ENCODE measurements at regions not wholly inside any gene's neighbourhood (a gene's known extent, or its start where the extent isn't known, plus 50 kb on each side); places are given as distances from the start of the nearest gene placed in this dataset.

GRCh38 chr10:5297466-5297865 is 67.3 kb upstream of the UCN3 start:
- H3K9me3 Mint-ChIP-seq, result no peaks in the 10 kb centered on the region
- DNase-seq, result no peak
- Histone ChIP-seq H3K9me3 (ENCODE audit: control insufficient read depth, low read length) (no peaks in the 10 kb centered on the region), H3K4me3 (ENCODE audit: low read length) (no peak overlapping the region), H3K36me3 (ENCODE audit: control insufficient read depth, insufficient read depth, low read length) (no peaks in the 10 kb centered on the region), H3K27me3 (ENCODE audit: control insufficient read depth, insufficient read depth, low read length, poor library complexity, severe bottlenecking) (no peaks in the 10 kb centered on the region), H3K9ac (ENCODE audit: extremely low read depth, low read length, poor library complexity, severe bottlenecking) (no peak overlapping the region), H3K4me1 (ENCODE audit: control insufficient read depth, insufficient read depth, low read length) (no peaks in the 10 kb centered on the region), H3K27ac (ENCODE audit: low read depth, low read length) (no peak overlapping the region)
- peaks cover 5% of the 10 kb centered on the region for H3K27me3 Mint-ChIP-seq (ENCODE audit: insufficient read depth)
- TF ChIP-seq CTCF (conservative IDR thresholded peaks at IDR 0.05), result no peak
- no peak overlapping the region for H3K27ac Mint-ChIP-seq
- H3K36me3 Mint-ChIP-seq (ENCODE audit: low read depth), result no peaks in the 10 kb centered on the region
- no peak overlapping the region for H3K4me3 Mint-ChIP-seq
- WGBS, 2 experiments (ENCODE audit: insufficient coverage in 1 of 2, insufficient read length in 1 of 2), result 92 to 100% methylated on average over 2 to 3 of the region's 3 CpGs
- H3K4me1 Mint-ChIP-seq, result peaks cover 3% of the 10 kb centered on the region

- Histone ChIP-seq H3K4me1 (ENCODE audit: control insufficient read depth, insufficient read depth, low read length) (no peaks in the 10 kb centered on the region), H3K9ac (ENCODE audit: extremely low read depth, low read length, poor library complexity, severe bottlenecking) (no peak overlapping the region), H3K4me3 (ENCODE audit: low read length) (no peak overlapping the region), H3K9me3 (ENCODE audit: control insufficient read depth, low read length) (no peaks in the 10 kb centered on the region), H3K27ac (ENCODE audit: low read depth, low read length) (no peak overlapping the region), H3K36me3 (ENCODE audit: control insufficient read depth, insufficient read depth, low read length) (no peaks in the 10 kb centered on the region), H3K27me3 (ENCODE audit: control insufficient read depth, insufficient read depth, low read length, poor library complexity, severe bottlenecking) (no peaks in the 10 kb centered on the region)
- Mint-ChIP-seq H3K9me3 (no peaks in the 10 kb centered on the region), H3K4me3 (no peak overlapping the region), H3K27ac (no peak overlapping the region), H3K4me1 (peaks cover 2% of the 10 kb centered on the region), H3K27me3 (ENCODE audit: insufficient read depth) (peaks cover 5% of the 10 kb centered on the region), H3K36me3 (ENCODE audit: low read depth) (no peaks in the 10 kb centered on the region)
- DNase-seq, result no peak
- WGBS, 2 experiments (ENCODE audit: insufficient coverage in 1 of 2, insufficient read length in 1 of 2), result 92 to 96% methylated on average over 4 of the region's 4 CpGs
- no peak for TF ChIP-seq CTCF (conservative IDR thresholded peaks at IDR 0.05)
Observed at GRCh38 chr10:5297996-5298395, 66.8 kb upstream of the UCN3 start.

- Histone ChIP-seq H3K4me3 (ENCODE audit: low read length) (no peak overlapping the region), H3K9ac (ENCODE audit: extremely low read depth, low read length, poor library complexity, severe bottlenecking) (no peak overlapping the region), H3K36me3 (ENCODE audit: control insufficient read depth, insufficient read depth, low read length) (no peaks in the 10 kb centered on the region), H3K27me3 (ENCODE audit: control insufficient read depth, insufficient read depth, low read length, poor library complexity, severe bottlenecking) (no peaks in the 10 kb centered on the region), H3K27ac (ENCODE audit: low read depth, low read length) (no peak overlapping the region), H3K9me3 (ENCODE audit: control insufficient read depth, low read length) (no peaks in the 10 kb centered on the region), H3K4me1 (ENCODE audit: control insufficient read depth, insufficient read depth, low read length) (no peaks in the 10 kb centered on the region)
- Mint-ChIP-seq H3K27me3 (ENCODE audit: insufficient read depth) (peaks cover 5% of the 10 kb centered on the region), H3K4me3 (no peak overlapping the region), H3K36me3 (ENCODE audit: low read depth) (no peaks in the 10 kb centered on the region), H3K27ac (no peak overlapping the region), H3K9me3 (peaks cover 12% of the 10 kb centered on the region), H3K4me1 (no peaks in the 10 kb centered on the region)
- WGBS, 2 experiments (ENCODE audit: insufficient coverage in 1 of 2, insufficient read length in 1 of 2), result 91 to 100% methylated on average over 2 to 3 of the region's 3 CpGs
- no peak for DNase-seq
- no peak for TF ChIP-seq CTCF (conservative IDR thresholded peaks at IDR 0.05)
Observed at GRCh38 chr10:5299950-5300349, 64.8 kb upstream of the UCN3 start.

Measured in endodermal cell (in vitro differentiated cells).